ENCODE measurements at regions not wholly inside any gene's neighbourhood (a gene's known extent, or its start where the extent isn't known, plus 50 kb on each side); places are given as distances from the start of the nearest gene placed in this dataset.
"Not testable (repeated sequence)": the region's sequence is repeated elsewhere in the genome, so short reads cannot be mapped to it uniquely, and the experiment has no call there.

DNA sequence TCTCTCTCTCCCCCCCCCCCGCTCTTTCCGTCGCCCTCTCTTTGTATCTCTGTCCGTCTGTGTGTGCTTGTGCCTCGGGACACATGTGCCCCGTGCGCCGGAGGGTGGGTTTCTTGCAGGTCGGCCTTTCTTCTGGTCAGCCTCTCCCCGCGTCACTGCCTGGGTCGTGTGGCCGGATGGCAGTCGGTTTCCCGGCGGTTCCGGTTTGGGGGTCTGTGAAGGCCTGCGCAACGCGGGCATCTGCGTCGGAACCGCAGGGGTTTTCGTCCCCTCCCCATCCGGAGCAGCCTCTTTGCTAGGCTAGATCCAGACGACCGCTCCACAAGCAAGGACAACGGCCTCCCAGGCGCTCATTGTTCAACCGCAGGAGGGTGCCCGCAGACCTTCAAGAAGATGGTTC lies 1398.6 kb upstream of the PCDH10 start:
- H3K36me3 ChIP-seq; intact Hi-C loops (cut with DNase I); H3K9me3 ChIP-seq; ATAC-seq; H3K4me1 ChIP-seq; H3K4me3 ChIP-seq; H3K27me3 ChIP-seq; FAIRE-seq; H3K27ac ChIP-seq: not testable (repeated sequence)
- WGBS, 2 donors, result 92 to 96% methylated on average over 9 to 22 of the region's 31 CpGs
- DNase-seq, result peak in 4 of 6 donors; percentile 49 to 73 (median 62)

DNA sequence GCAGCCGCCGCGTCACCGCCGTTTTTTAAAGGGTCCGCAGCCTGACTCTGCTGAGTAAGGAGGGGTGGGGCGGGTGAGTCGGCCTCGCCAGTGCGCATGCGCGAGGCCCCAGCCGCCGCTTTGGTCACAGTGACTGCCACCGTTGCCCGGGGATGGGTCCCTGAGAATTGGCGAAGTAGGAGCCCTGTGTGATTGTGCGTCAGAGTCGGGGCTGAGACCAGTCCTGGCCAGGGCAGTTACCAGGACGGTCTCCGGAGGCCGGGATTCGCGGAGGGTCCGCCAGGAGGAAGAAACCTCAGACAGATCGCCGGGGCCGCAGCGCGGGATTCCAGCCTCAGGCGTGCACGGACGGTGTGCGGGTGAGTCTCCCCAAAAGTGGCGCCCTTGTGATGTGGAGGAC lies 1386.9 kb upstream of the PCDH10 start:
- H3K27me3 ChIP-seq; H3K36me3 ChIP-seq; H3K27ac ChIP-seq; intact Hi-C loops (cut with DNase I); H3K9me3 ChIP-seq; FAIRE-seq; ATAC-seq; H3K4me3 ChIP-seq; H3K4me1 ChIP-seq: not testable (repeated sequence)
- WGBS, 2 donors, result 78% methylated on average over 27 of the region's 35 CpGs; no CpG with 5 or more reads in 1 of the 2 donors
- DNase-seq, result peak in 1 of 6 donors; percentile 36

DNA sequence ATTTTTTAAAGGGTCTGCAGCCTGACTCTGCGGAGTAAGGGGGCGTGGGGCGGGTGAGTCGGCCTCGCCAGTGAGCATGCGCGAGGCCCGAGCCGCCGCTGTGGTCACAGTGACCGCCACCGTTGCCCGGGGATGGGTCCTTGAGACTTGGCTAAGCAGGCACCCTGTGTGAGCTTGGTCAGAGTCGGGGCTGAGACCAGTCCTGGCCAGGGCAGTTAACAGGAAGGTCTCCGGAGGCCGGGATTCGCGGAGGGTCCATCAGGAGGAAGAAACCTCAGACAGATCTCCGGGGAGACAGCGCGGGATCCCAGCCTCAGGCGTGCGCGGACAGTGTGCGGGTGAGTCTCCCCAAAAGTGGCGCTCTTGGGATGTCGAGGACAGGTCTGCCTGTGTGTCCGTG lies 1384.4 kb upstream of the PCDH10 start:
- Histone ChIP-seq H3K9me3 (no peaks in the 10 kb centered on the region), H3K4me3 (no peak overlapping the region), H3K4me1 (no peaks in the 10 kb centered on the region), H3K36me3 (no peaks in the 10 kb centered on the region), H3K27me3 (no peaks in the 10 kb centered on the region), H3K27ac (no peak overlapping the region)
- TF ChIP-seq, protein P1, sequence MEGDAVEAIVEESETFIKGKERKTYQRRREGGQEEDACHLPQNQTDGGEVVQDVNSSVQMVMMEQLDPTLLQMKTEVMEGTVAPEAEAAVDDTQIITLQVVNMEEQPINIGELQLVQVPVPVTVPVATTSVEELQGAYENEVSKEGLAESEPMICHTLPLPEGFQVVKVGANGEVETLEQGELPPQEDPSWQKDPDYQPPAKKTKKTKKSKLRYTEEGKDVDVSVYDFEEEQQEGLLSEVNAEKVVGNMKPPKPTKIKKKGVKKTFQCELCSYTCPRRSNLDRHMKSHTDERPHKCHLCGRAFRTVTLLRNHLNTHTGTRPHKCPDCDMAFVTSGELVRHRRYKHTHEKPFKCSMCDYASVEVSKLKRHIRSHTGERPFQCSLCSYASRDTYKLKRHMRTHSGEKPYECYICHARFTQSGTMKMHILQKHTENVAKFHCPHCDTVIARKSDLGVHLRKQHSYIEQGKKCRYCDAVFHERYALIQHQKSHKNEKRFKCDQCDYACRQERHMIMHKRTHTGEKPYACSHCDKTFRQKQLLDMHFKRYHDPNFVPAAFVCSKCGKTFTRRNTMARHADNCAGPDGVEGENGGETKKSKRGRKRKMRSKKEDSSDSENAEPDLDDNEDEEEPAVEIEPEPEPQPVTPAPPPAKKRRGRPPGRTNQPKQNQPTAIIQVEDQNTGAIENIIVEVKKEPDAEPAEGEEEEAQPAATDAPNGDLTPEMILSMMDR (IDR thresholded peaks at IDR 0.05), result no peak
- no peak for ATAC-seq
- intact Hi-C loops (cut with DNase I), result no loop called here
- FAIRE-seq, result no peak
- 93 to 97% methylated on average over 28 of the region's 28 CpGs for WGBS, 2 donors
- DNase-seq, result peak in 3 of 6 donors; percentile 16 to 68 (median 48)

DNA sequence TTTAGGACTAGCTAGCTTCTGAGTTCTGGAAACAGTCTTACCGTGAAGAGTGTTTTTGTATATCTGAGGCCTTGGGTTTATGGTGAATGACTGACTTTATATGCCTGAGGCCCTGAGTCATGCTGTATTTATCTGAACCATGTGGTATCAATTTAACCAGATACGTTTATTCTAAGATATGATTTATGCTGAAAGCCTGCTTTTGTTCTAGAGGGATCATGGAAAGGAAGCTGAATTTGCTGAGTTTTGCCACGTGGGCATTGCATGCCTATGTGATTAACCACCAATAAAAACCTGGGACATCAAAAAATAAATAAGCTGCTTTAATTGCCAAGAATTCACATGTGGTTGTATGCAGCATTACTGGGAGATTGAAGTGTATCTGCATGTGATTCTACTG lies 1374.7 kb upstream of the PCDH10 start:
- H3K9me3 ChIP-seq; FAIRE-seq; H3K4me3 ChIP-seq; H3K27ac ChIP-seq; H3K4me1 ChIP-seq; H3K36me3 ChIP-seq; intact Hi-C loops (cut with DNase I); DNase-seq; H3K27me3 ChIP-seq; ATAC-seq: not testable (repeated sequence)
- 7 to 21% methylated on average over 3 of the region's 3 CpGs for WGBS, 2 donors

DNA sequence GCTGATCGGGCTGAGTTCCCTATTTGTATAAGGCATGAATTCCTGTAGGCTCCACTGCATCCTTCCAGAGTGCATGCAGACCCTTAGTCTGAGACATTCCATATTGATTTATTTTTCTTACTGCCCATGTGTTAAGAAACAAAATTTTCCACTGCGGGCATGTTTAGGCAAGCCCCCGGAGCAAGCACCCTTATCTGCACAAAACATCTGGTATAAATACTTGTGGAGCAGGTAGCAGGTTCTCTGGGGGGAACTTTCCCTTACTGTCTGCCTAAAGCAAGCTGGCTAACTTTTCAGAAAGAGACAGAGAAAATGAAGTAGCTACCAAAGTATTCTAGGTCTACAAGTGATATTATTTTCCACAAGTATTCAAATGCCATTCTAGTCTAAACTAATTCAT lies 1338.5 kb upstream of the PCDH10 start:
- H3K9me3 ChIP-seq; ATAC-seq; FAIRE-seq; DNase-seq; H3K27me3 ChIP-seq; H3K4me1 ChIP-seq; H3K27ac ChIP-seq; H3K4me3 ChIP-seq; intact Hi-C loops (cut with DNase I); H3K36me3 ChIP-seq: not testable (repeated sequence)
- 25% methylated on average over 3 of the region's 3 CpGs for WGBS, 2 donors

Measured in pancreas (tissue), 10 donors.